ENCODE measurements at regions not wholly inside any gene's neighbourhood (a gene's known extent, or its start where the extent isn't known, plus 50 kb on each side); places are given as distances from the start of the nearest gene placed in this dataset.

GRCh38 chr15:25557926-25558325 lies 119.1 kb upstream of the UBE3A start:
- DNase-seq = no peak

GRCh38 chr15:25556136-25556535 lies 117.3 kb upstream of the UBE3A start:
- DNase-seq = no peak

- no peak for DNase-seq
Measured at GRCh38 chr15:25554640-25555039, 115.8 kb upstream of the UBE3A start.

DNA sequence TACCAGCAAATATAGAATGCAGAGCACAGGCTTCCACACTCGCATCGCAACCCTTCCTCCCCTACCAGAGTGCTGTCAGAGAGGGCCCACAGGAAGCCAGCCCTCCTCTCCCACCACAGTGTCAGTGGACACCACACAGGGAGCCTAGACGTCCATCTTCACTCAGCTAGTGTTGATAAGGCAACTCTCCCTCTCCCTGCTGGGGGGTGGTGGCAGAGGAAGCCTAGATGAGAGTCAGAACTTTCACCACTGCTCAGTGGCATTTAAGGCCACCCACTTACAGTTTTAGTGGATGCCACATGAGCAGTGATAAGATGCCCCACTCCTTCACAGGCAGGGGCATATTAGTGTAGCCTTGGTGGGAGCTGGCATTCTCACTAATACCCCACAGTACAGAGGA lies 109.8 kb upstream of the UBE3A start:
- no peak for DNase-seq

DNA sequence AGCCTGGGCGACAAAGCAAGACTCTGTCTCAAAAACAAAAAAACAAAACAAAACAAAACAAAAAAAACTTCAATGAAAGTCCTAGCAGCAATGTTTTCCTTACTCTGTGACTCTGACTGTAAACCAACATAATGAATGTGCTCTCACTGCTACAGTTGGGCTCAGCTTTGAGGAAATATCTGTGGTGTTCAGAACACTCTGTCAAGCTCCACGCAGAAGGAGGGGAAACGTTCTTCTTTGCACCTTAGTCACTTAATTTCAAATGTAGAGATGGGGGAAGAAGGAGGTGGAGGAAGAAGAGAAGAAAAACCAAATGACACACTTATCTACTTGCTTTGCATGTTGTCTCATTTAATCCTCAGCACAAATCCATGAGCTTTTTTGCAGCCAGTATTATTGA lies 107.1 kb upstream of the UBE3A start:
- no peak for DNase-seq

- no peak for DNase-seq
Measured at GRCh38 chr15:25545017-25545416, 106.2 kb upstream of the UBE3A start.

- DNase-seq = no peak
Measured at GRCh38 chr15:25544076-25544475, 105.3 kb upstream of the UBE3A start.

DNA sequence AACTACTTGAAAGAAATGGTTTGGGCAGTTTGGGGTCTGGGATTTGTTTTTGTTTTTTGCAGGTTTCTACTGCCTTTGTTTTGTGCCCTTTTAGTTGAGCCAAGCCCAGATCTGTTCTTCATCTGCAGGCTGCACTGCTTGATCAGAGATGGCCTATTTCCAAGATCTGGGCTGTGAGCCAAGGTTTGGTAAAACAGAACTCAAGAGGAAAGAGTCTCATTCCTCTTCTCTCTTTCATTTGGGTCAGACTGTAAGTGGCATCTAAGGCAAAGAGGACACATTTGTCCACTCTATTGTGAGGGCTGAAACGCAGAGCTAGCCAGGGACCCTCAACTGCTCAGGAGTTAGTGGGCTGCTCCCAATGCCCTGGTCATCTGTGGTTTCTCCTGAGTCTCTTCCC lies 104.4 kb upstream of the UBE3A start:
- peak; percentile 4 for DNase-seq

GRCh38 chr15:25541228-25541627 lies 102.4 kb upstream of the UBE3A start:
- no peak for DNase-seq

- no peak for DNase-seq
Measured at GRCh38 chr15:25536801-25537611, 98.2 kb upstream of the UBE3A start.

- DNase-seq = no peak
Measured at GRCh38 chr15:25535866-25536265, 97.0 kb upstream of the UBE3A start.

GRCh38 chr15:25534293-25534692 lies 95.5 kb upstream of the UBE3A start:
- no peak for DNase-seq

GRCh38 chr15:25532269-25533140 lies 93.7 kb upstream of the UBE3A start:
- no peak for DNase-seq

DNA sequence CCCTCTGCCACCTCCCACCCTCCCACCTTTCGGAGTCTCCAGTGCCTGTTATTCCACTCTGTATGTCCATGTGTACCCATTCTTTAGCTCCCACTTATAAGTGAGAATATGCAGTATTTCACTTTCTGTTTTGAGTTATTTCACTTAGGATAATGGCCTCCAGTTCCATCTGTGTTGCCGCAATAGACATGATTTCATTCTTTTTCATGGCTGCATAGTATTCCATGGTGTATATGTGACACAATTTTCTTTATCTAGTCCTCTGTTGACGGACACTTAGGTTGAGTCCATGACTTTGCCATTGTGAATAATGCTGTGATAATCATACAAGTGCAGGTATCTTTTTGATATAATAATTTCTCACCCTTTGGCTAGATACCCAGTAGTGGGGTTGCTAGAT lies 91.0 kb upstream of the UBE3A start:
- no peak for DNase-seq

GRCh38 chr15:25527118-25527517 lies 88.3 kb upstream of the UBE3A start:
- no peak for DNase-seq

- DNase-seq = no peak
Measured at GRCh38 chr15:25525741-25526140, 86.9 kb upstream of the UBE3A start.

DNA sequence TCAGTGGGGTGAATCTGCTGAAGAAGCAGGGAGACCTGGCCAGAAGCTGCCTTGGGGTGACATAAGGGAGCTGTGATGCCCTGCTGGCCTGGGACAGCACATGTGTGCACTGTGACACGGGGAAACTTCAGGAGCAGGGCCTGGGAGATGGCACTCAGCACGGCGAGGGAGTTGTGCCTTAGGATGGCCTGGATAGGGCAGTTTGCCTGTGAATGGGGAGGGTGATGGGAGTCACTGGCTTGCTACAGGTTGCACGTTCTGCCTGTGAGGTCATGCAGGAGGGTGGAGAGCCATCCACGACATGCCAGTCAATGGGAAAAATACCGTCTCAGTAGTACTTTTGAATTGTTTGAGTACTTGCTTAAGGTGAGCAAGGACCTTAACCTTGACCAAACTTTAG lies 76.8 kb upstream of the UBE3A start:
- DNase-seq = no peak

- DNase-seq = no peak
Measured at GRCh38 chr15:25514522-25514921, 75.7 kb upstream of the UBE3A start.

GRCh38 chr15:25512957-25513356 lies 74.1 kb upstream of the UBE3A start:
- DNase-seq = no peak

GRCh38 chr15:25510146-25510545 lies 71.3 kb upstream of the UBE3A start:
- no peak for DNase-seq

DNA sequence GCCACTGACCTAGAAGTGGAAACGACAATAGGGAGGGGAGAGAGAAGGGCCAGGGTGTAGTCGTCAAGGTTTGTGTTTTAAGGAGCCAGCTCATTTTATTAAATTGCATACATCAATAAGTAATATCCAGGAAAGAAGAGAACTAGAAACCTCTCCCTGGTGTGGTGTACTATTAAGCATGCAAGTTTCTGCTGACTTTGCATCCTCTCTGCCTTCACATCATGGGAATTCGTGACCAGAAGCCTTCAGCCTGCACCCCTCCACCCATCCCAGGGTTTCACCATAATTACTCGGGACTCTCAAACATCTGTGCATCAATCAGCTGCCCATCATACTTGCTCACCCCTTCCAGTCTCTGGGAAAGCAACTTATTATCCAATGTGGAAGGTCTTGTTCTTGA lies 70.9 kb upstream of the UBE3A start:
- DNase-seq = no peak

GRCh38 chr15:25508369-25509002 lies 69.7 kb upstream of the UBE3A start:
- no peak for DNase-seq

- no peak for DNase-seq
Measured at GRCh38 chr15:25504307-25504706, 65.5 kb upstream of the UBE3A start.
